Liver (tissue), 8 donors: ENCODE measurements at regions not wholly inside any gene's neighbourhood (a gene's known extent, or its start where the extent isn't known, plus 50 kb on each side); places are given as distances from the start of the nearest gene placed in this dataset.

Experiments used
- DNase-seq: peaks from one replicate; pipeline ENCODE4 v3.0.0-alpha.2; 2017; ENCODE audit warnings: low spot score
- H3K27ac ChIP-seq, 2 donors: one replicate each; pipeline ENCODE4 v1.7.0; 2013; ENCODE audit warnings: inconsistent platforms in 2 of 2, low read length in 2 of 2, control low read depth in 1 of 2, low read depth in 1 of 2, mild to moderate bottlenecking in 1 of 2
- H3K27me3 ChIP-seq, 4 donors: one replicate each; pipeline versions ENCODE4 v1.6.1 to v1.7.0; 2013; ENCODE audit warnings: low read length in 3 of 4, inconsistent platforms in 1 of 4, mild to moderate bottlenecking in 1 of 4, moderate library complexity in 1 of 4; ENCODE audit not compliant: control insufficient read depth in 4 of 4, insufficient read depth in 4 of 4
- H3K36me3 ChIP-seq, 4 donors: one replicate each; pipeline versions ENCODE4 v1.6.1 to v1.7.0; 2013; ENCODE audit warnings: low read length in 3 of 4, mild to moderate bottlenecking in 3 of 4, low read depth in 1 of 4, moderate library complexity in 1 of 4; ENCODE audit not compliant: control insufficient read depth in 4 of 4, insufficient read depth in 3 of 4
- H3K4me1 ChIP-seq, 4 donors: one replicate each; pipeline versions ENCODE4 v1.6.1 to v1.7.0; 2013; ENCODE audit warnings: low read length in 3 of 4, mild to moderate bottlenecking in 3 of 4, moderate library complexity in 1 of 4; ENCODE audit not compliant: control insufficient read depth in 4 of 4, insufficient read depth in 4 of 4
- H3K4me3 ChIP-seq, 3 donors: one replicate each; pipeline versions ENCODE4 v1.6.1 to v1.7.0; 2013; ENCODE audit warnings: low read length in 3 of 3, control low read depth in 1 of 3, low read depth in 1 of 3, mild to moderate bottlenecking in 1 of 3
- H3K9ac ChIP-seq, 2 donors: one replicate each; pipeline ENCODE4 v1.7.0; 2013; ENCODE audit warnings: low read length in 2 of 2, mild to moderate bottlenecking in 2 of 2, moderate library complexity in 2 of 2, control low read depth in 1 of 2, low read depth in 1 of 2
- H3K9me3 ChIP-seq, 4 donors: one replicate each; pipeline versions ENCODE4 v1.6.1 to v1.7.0; 2013; ENCODE audit warnings: low read length in 3 of 4; ENCODE audit not compliant: control insufficient read depth in 4 of 4
- EGR1 ChIP-seq, 2 donors: IDR thresholded peaks; 2 replicates each; pipeline ENCODE4 v1.6.1; 2016 to 2018; ENCODE audit warnings: antibody characterized with exemption in 2 of 2, low read depth in 2 of 2
- FOXA1 ChIP-seq: IDR thresholded peaks from 2 replicates; pipeline ENCODE4 v1.6.1; 2016; ENCODE audit warnings: antibody characterized with exemption
- FOXA2 ChIP-seq: IDR thresholded peaks from 2 replicates; pipeline ENCODE4 v1.6.1; 2016; ENCODE audit warnings: antibody characterized with exemption
- HNF4A ChIP-seq, 2 donors: conservative IDR thresholded peaks; 2 replicates each; pipeline ENCODE4 v1.6.1; 2016; ENCODE audit warnings: antibody characterized with exemption in 2 of 2, mild to moderate bottlenecking in 2 of 2
- HNF4G ChIP-seq: IDR thresholded peaks from 2 replicates; pipeline ENCODE4 v1.6.1; 2016; ENCODE audit warnings: antibody characterized with exemption
- JUND ChIP-seq, 2 donors: IDR thresholded peaks; 2 replicates each; pipeline ENCODE4 v1.6.1; 2016; ENCODE audit warnings: antibody characterized with exemption in 2 of 2
- MAX ChIP-seq: IDR thresholded peaks from 2 replicates; pipeline ENCODE4 v1.6.1; 2016; ENCODE audit warnings: antibody characterized with exemption
- NR2F2 ChIP-seq: IDR thresholded peaks from 2 replicates; pipeline ENCODE4 v1.6.1; 2016; ENCODE audit warnings: antibody characterized with exemption
- RAD21 ChIP-seq, 2 donors: IDR thresholded peaks; 2 replicates each; pipeline ENCODE4 v1.6.1; 2016; ENCODE audit warnings: antibody characterized with exemption in 2 of 2, mild to moderate bottlenecking in 2 of 2
- REST ChIP-seq: IDR thresholded peaks from 2 replicates; pipeline ENCODE4 v1.6.1; 2016; ENCODE audit warnings: antibody characterized with exemption, mild to moderate bottlenecking
- SP1 ChIP-seq: IDR thresholded peaks from 2 replicates; pipeline ENCODE4 v1.6.1; 2018; ENCODE audit warnings: antibody characterized with exemption, mild to moderate bottlenecking
- TAF1 ChIP-seq: conservative IDR thresholded peaks from 2 replicates; pipeline ENCODE4 v1.6.1; 2016; ENCODE audit warnings: antibody characterized with exemption, mild to moderate bottlenecking
- YY1 ChIP-seq: IDR thresholded peaks from 2 replicates; pipeline ENCODE4 v1.6.1; 2016; ENCODE audit warnings: antibody characterized with exemption, mild to moderate bottlenecking
- WGBS: extraction: QIAGEN DNeasy Blood & Tissue Kit; methylation state at CpG from one replicate; pipeline ENCODE4 v1.1.7; 2013; 5-methylcytosine and 5-hydroxymethylcytosine counted together
- TF ChIP-seq, protein P1 (sequence below): IDR thresholded peaks from 2 replicates; pipeline ENCODE4 v1.6.1; 2016; ENCODE audit warnings: antibody characterized with exemption
- TF ChIP-seq, protein P2 (sequence below): IDR thresholded peaks from 2 replicates; pipeline ENCODE4 v1.6.1; 2016; ENCODE audit warnings: antibody characterized with exemption
- TF ChIP-seq, protein P3 (sequence below): fragments of 150-350 bp; IDR thresholded peaks from 2 replicates; pipeline ENCODE4 v1.5.1; 2017; ENCODE audit warnings: improper control_type of control experiment, low read depth, low read length; ENCODE audit not compliant: missing input control
- donor health status: healthy.
- donor health status: healthy.
- donor health status: healthy.
- donor health status: healthy.
- donor health status: healthy.

- Histone ChIP-seq H3K9me3 (no peaks in the 10 kb centered on the region), H3K27me3 (no peaks in the 10 kb centered on the region), H3K27ac (no peak overlapping the region), H3K36me3 (no peaks in the 10 kb centered on the region), H3K4me1 (no peaks in the 10 kb centered on the region), H3K4me3 (no peak overlapping the region), H3K9ac (no peak overlapping the region)
- TF ChIP-seq NR2F2 (no peak), FOXA2 (no peak), HNF4G (no peak)
- no peak for DNase-seq
Measured at GRCh38 chr4:114509340-114509739, 89.3 kb upstream of the UGT8 start.

GRCh38 chr4:114512595-114513295 is 85.9 kb upstream of the UGT8 start:
- no peaks in the 10 kb centered on the region for H3K36me3 ChIP-seq
- H3K27ac ChIP-seq: no peak overlapping the region
- no peaks in the 10 kb centered on the region for H3K9me3 ChIP-seq
- 65% methylated on average over 3 of the region's 3 CpGs for WGBS
- no peak overlapping the region for H3K4me3 ChIP-seq
- no peak overlapping the region for H3K9ac ChIP-seq
- TF ChIP-seq FOXA2 (no peak), RAD21 (IDR thresholded peaks at IDR 0.05) (no peak), JUND (IDR thresholded peaks at IDR 0.05) (no peak), TAF1 (no peak), SP1 (no peak)
- TF ChIP-seq, protein P1, sequence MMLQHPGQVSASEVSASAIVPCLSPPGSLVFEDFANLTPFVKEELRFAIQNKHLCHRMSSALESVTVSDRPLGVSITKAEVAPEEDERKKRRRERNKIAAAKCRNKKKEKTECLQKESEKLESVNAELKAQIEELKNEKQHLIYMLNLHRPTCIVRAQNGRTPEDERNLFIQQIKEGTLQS: no peak
- TF ChIP-seq, protein P2, sequence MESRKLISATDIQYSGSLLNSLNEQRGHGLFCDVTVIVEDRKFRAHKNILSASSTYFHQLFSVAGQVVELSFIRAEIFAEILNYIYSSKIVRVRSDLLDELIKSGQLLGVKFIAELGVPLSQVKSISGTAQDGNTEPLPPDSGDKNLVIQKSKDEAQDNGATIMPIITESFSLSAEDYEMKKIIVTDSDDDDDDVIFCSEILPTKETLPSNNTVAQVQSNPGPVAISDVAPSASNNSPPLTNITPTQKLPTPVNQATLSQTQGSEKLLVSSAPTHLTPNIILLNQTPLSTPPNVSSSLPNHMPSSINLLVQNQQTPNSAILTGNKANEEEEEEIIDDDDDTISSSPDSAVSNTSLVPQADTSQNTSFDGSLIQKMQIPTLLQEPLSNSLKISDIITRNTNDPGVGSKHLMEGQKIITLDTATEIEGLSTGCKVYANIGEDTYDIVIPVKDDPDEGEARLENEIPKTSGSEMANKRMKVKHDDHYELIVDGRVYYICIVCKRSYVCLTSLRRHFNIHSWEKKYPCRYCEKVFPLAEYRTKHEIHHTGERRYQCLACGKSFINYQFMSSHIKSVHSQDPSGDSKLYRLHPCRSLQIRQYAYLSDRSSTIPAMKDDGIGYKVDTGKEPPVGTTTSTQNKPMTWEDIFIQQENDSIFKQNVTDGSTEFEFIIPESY: no peak
- DNase-seq: no peak
- no peaks in the 10 kb centered on the region for H3K4me1 ChIP-seq
- H3K27me3 ChIP-seq: no peaks in the 10 kb centered on the region

GRCh38 chr4:114519368-114519767 is 79.2 kb upstream of the UGT8 start:
- Histone ChIP-seq H3K27me3 (peaks cover 0 to 3% (median 0%) of the 10 kb centered on the region in 4 donors), H3K4me1 (no peaks in the 10 kb centered on the region), H3K36me3 (no peaks in the 10 kb centered on the region), H3K9me3 (no peaks in the 10 kb centered on the region), H3K27ac (no peak overlapping the region), H3K4me3 (no peak overlapping the region), H3K9ac (no peak overlapping the region)
- no peak for DNase-seq
- 67% methylated on average over 2 of the region's 2 CpGs for WGBS
- TF ChIP-seq FOXA1: no peak
- no peak for TF ChIP-seq MAX
- TF ChIP-seq, protein P1: no peak
- no peak for TF ChIP-seq RAD21 (IDR thresholded peaks at IDR 0.05)
- no peak for TF ChIP-seq NR2F2
- no peak for TF ChIP-seq JUND (IDR thresholded peaks at IDR 0.05)

DNA sequence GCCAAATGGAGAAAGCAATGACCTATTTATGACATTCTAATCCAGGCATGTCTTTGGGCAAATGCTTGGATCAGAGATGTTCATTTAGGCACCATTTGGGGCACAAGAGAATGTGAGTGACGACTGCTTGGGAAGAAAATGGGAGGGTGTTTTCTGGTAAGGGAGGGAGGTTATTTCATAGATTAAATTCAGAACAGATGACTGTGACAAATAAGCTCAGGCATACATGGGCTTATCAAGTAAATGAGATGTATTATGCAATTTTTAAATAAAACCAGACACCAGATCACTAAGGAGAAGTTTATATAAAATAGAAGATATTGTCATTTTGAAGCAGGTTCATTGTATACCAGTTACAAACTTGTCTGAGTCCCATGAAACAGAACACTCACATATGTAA is 71.4 kb upstream of the UGT8 start:
- DNase-seq: no peak
- H3K36me3 ChIP-seq: no peaks in the 10 kb centered on the region
- no peak overlapping the region for H3K9ac ChIP-seq
- no peaks in the 10 kb centered on the region for H3K4me1 ChIP-seq
- WGBS: 49% methylated on average over 1 of the region's 1 CpG
- no peak overlapping the region for H3K4me3 ChIP-seq
- peaks cover 0 to 3% (median 0%) of the 10 kb centered on the region in 4 donors for H3K27me3 ChIP-seq
- no peak overlapping the region for H3K27ac ChIP-seq
- H3K9me3 ChIP-seq: no peaks in the 10 kb centered on the region
- TF ChIP-seq REST (no peak), EGR1 (IDR thresholded peaks at IDR 0.05; ENCODE audit: low read depth in 2 of 2) (no peak), NR2F2 (no peak), RAD21 (IDR thresholded peaks at IDR 0.05) (no peak), JUND (IDR thresholded peaks at IDR 0.05) (no peak), HNF4A (conservative IDR thresholded peaks at IDR 0.05) (no peak), YY1 (no peak)
- TF ChIP-seq, protein P3, sequence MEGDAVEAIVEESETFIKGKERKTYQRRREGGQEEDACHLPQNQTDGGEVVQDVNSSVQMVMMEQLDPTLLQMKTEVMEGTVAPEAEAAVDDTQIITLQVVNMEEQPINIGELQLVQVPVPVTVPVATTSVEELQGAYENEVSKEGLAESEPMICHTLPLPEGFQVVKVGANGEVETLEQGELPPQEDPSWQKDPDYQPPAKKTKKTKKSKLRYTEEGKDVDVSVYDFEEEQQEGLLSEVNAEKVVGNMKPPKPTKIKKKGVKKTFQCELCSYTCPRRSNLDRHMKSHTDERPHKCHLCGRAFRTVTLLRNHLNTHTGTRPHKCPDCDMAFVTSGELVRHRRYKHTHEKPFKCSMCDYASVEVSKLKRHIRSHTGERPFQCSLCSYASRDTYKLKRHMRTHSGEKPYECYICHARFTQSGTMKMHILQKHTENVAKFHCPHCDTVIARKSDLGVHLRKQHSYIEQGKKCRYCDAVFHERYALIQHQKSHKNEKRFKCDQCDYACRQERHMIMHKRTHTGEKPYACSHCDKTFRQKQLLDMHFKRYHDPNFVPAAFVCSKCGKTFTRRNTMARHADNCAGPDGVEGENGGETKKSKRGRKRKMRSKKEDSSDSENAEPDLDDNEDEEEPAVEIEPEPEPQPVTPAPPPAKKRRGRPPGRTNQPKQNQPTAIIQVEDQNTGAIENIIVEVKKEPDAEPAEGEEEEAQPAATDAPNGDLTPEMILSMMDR: no peak
